PFSK-1 (cell line): ENCODE measurements at regions not wholly inside any gene's neighbourhood (a gene's known extent, or its start where the extent isn't known, plus 50 kb on each side); places are given as distances from the start of the nearest gene placed in this dataset.

ENCODE experiments used
- FOXP2 ChIP-seq: optimal IDR thresholded peaks from 2 replicates; pipeline ENCODE3; 2011; ENCODE audit warnings: borderline replicate concordance, control low read depth, inconsistent platforms; ENCODE audit not compliant: insufficient read depth; ENCODE audit errors: extremely low read length, extremely low read depth
- REST ChIP-seq, 2 experiments: IDR thresholded peaks; 2 replicates each; pipeline versions ENCODE4 v1.6.1 to v1.8.0; 2011 to 2012; ENCODE audit warnings: low read depth in 2 of 2, low read length in 2 of 2, control low read depth in 1 of 2, inconsistent platforms in 1 of 2, mild to moderate bottlenecking in 1 of 2, moderate library complexity in 1 of 2; ENCODE audit not compliant: insufficient read depth in 1 of 2
- SIN3A ChIP-seq: IDR thresholded peaks from 2 replicates; pipeline ENCODE4 v1.6.1; 2012; ENCODE audit warnings: mild to moderate bottlenecking, low read length, moderate library complexity, borderline replicate concordance; ENCODE audit not compliant: insufficient read depth
- TAF1 ChIP-seq: IDR thresholded peaks from 2 replicates; pipeline ENCODE4 v1.6.1; 2012; ENCODE audit warnings: low read length, control low read depth, borderline replicate concordance; ENCODE audit not compliant: insufficient read depth

GRCh38 chr6:15949982-15950381, 178.9 kb upstream of the MYLIP start:
- TF ChIP-seq SIN3A, result no peak
- TF ChIP-seq REST (IDR thresholded peaks at IDR 0.05; ENCODE audit: insufficient read depth in 1 of 2, low read depth in 2 of 2, low read length in 2 of 2), result no peak
- no peak for TF ChIP-seq FOXP2
- no peak for TF ChIP-seq TAF1
